HTR-8/SVneo (cell line): ENCODE measurements at regions not wholly inside any gene's neighbourhood (a gene's known extent, or its start where the extent isn't known, plus 50 kb on each side); places are given as distances from the start of the nearest gene placed in this dataset.
"Not testable (repeated sequence)": the region's sequence is repeated elsewhere in the genome, so short reads cannot be mapped to it uniquely, and the experiment has no call there.

Experiments used
- DNase-seq: peaks from one replicate; pipeline ENCODE4 v3.0.0; 2011; ENCODE audit warnings: low spot score, mixed read lengths; ENCODE audit not compliant: insufficient read length
- FAIRE-seq: peaks from 2 replicates; lab custom pipeline; 2011; peaks lifted over from hg19 to GRCh38; lab: Jason Lieb, UNC

DNA sequence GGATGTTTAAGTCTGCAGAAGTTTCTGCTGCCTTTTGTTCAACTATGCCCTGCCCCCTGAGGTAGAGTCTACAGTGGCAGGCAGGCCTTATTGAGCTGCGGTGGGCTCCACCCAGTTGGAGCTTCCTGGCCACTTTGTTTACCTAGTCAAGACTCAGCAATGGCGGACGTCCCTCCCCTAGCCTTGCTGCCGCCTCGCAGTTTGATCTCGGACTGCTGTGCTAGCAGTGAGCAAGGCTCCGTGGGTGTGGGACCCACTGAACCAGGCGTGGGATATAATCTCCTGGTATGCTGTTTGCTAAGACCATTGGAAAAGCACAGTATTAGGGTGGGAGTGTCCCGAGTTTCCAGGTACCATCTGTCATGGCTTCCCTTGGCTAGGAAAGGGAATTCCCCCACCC is 79.4 kb upstream of the RPS6KA6 start:
- DNase-seq, FAIRE-seq: not testable (repeated sequence)

DNA sequence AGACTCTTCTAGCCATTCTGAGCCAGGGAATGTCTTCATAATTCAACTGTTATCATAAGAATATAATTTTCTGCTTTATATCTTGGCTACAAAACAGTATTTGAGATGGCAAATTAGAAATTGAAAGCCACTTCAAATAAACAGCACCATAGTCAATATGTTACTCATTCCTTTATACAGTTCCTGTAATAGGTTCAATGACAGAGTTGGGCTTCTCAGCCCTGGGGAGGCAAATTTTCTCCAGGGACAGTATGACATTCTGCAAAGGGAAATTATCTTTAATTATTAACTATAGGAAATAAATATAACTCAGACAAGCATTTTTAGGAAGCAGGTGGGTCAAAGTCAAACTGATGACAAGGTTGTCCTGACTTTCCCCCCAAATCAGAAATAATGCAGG is 71.9 kb upstream of the RPS6KA6 start:
- DNase-seq (no peak), FAIRE-seq (no peak)

DNA sequence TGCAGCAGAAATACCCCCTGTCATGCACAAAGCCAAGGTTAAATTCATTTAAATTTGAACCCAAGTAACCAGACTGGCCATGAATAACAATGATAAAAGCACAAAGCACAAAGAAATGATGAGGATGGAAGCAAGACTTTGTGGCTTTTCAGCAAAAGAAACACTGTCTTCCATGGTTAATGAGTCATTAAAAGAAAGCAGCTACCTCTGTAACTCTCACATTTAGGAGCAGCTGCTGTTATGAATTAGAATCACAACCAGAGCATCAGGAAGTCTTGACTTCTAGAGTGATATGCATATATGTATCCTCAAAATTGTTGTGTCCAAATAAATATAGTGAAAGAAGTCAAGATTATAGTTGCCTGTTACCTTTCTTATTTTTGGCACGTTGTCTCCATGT is 70.7 kb upstream of the RPS6KA6 start:
- FAIRE-seq (no peak), DNase-seq (no peak)

DNA sequence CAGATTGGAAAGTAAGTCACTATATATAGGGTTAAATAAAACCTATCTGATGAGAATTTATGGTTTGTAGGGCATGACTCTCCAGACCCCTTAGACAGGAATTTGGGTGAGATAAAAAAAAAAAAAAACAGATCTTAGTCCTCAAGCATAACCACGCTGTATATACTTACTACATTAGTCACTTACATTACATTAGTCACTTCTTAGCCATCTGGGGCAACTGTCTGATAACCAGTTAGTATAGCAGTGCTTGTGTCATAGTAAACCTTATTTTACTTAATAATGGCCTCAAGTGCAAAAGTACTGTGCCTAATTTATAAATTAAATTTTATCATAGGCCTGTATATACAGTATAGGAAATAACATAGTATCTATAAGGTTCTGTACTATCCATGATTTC is 60.2 kb upstream of the RPS6KA6 start:
- no peak for FAIRE-seq
- peak; percentile 1 for DNase-seq

DNA sequence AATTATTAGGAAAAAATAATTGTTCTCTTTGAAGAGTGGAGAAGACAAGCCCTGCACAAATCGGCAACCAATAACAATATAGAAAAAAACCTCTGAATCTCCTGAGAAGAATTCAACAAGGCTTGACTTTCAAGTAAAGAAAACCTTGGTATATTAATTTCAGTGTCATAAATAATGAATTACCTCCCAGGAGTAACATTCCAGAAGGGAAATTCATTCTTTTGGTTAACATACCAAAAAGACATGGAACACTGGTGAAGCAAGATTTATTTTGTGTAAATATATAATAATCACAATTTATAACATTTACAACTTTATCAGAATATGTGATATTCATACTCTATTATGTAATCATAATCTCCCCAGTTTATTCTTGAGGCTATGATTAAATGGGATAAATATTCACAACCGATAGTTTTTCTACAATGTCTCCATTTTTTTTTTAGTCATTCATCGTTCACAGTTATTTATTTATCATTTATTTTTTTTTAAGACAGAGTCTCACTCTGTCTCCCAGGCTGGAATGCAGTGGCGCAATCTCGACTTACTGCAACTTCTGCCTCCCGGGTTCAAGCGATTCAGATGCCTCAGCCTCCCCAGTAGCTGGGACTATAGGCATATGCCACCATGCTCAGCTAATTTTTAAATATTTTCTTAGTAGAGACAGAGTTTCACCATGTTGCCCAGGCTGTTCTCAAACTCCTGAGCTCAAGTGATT is 53.0 kb upstream of the RPS6KA6 start:
- FAIRE-seq, result no peak
- no peak for DNase-seq
